ENCODE measurements at regions not wholly inside any gene's neighbourhood (a gene's known extent, or its start where the extent isn't known, plus 50 kb on each side); places are given as distances from the start of the nearest gene placed in this dataset.

DNA sequence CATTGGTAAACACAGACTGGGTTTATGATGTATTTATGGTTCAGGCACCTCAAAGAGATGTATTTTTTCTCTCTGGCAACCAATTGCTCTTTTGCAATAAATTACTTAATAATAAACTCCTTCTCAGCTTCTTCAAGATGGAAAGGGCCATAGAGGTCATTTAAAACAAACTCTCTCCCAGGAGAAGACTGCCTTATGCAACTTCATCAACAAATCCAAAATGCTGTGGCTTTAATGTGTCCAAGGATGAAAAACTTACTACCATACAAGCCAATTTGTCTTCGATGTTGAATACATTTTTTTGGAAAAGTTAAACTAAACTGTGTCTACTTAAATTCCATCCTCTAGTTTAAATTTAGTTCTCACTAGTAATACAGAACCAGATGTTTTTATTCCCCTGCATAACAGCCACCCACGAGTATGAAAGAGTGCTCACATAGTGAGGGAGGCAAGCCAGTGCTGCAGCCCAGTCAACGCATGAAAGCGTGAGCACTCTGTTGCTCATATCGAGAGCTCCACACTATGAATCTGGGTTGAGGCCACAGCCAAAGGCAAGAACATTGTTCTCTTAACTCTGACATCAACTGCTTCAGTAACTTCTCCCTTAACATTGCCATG lies 761.3 kb upstream of the GRM7 start:
- TF ChIP-seq, protein P1, sequence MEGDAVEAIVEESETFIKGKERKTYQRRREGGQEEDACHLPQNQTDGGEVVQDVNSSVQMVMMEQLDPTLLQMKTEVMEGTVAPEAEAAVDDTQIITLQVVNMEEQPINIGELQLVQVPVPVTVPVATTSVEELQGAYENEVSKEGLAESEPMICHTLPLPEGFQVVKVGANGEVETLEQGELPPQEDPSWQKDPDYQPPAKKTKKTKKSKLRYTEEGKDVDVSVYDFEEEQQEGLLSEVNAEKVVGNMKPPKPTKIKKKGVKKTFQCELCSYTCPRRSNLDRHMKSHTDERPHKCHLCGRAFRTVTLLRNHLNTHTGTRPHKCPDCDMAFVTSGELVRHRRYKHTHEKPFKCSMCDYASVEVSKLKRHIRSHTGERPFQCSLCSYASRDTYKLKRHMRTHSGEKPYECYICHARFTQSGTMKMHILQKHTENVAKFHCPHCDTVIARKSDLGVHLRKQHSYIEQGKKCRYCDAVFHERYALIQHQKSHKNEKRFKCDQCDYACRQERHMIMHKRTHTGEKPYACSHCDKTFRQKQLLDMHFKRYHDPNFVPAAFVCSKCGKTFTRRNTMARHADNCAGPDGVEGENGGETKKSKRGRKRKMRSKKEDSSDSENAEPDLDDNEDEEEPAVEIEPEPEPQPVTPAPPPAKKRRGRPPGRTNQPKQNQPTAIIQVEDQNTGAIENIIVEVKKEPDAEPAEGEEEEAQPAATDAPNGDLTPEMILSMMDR (IDR thresholded peaks at IDR 0.05) = no peak
- no peak for TF ChIP-seq EP300 (IDR thresholded peaks at IDR 0.05)
- no peak for TF ChIP-seq POLR2AphosphoS5 (IDR thresholded peaks at IDR 0.05)
- TF ChIP-seq POLR2A (IDR thresholded peaks at IDR 0.05) = no peak
